HG02798 (cell line): ENCODE measurements at regions not wholly inside any gene's neighbourhood (a gene's known extent, or its start where the extent isn't known, plus 50 kb on each side); places are given as distances from the start of the nearest gene placed in this dataset.
"Not testable (repeated sequence)": the region's sequence is repeated elsewhere in the genome, so short reads cannot be mapped to it uniquely, and the experiment has no call there.

Source experiments
- ATAC-seq: cut with Tn5 transposase; IDR thresholded peaks from one replicate; pipeline ENCODE4 v1.9.1; 2021; ENCODE audit warnings: mild to moderate bottlenecking; ENCODE audit not compliant: unreplicated experiment, poor library complexity

- peak; percentile 51 for ATAC-seq
These were observed 251.7 kb upstream of the ADGRL2 start for GRCh38 chr1:81548918-81549587.

- peak; percentile 51 for ATAC-seq
These were observed 252.8 kb upstream of the ADGRL2 start for GRCh38 chr1:81547912-81548303.

- ATAC-seq = no peak
These were observed 253.3 kb upstream of the ADGRL2 start for GRCh38 chr1:81547261-81547911.

GRCh38 chr1:81545734-81546133 is 255.0 kb upstream of the ADGRL2 start:
- ATAC-seq = no peak

GRCh38 chr1:81543764-81544163 is 257.0 kb upstream of the ADGRL2 start:
- ATAC-seq = no peak

GRCh38 chr1:81542196-81542595 is 258.5 kb upstream of the ADGRL2 start:
- ATAC-seq = no peak

- ATAC-seq = no peak
These were observed 260.5 kb upstream of the ADGRL2 start for GRCh38 chr1:81540216-81540615.

GRCh38 chr1:81529014-81529413 is 271.7 kb upstream of the ADGRL2 start:
- no peak for ATAC-seq

GRCh38 chr1:81525085-81525484 is 275.6 kb upstream of the ADGRL2 start:
- no peak for ATAC-seq

- no peak for ATAC-seq
These were observed 280.7 kb upstream of the ADGRL2 start for GRCh38 chr1:81519987-81520386.

GRCh38 chr1:81517987-81518386 is 282.7 kb upstream of the ADGRL2 start:
- ATAC-seq = no peak

GRCh38 chr1:81513796-81514354 is 286.9 kb upstream of the ADGRL2 start:
- ATAC-seq = no peak

- no peak for ATAC-seq
These were observed 288.3 kb upstream of the ADGRL2 start for GRCh38 chr1:81512252-81513003.

GRCh38 chr1:81511281-81511680 is 289.5 kb upstream of the ADGRL2 start:
- no peak for ATAC-seq

- no peak for ATAC-seq
These were observed 290.0 kb upstream of the ADGRL2 start for GRCh38 chr1:81510701-81511100.

GRCh38 chr1:81509594-81509993 is 291.1 kb upstream of the ADGRL2 start:
- ATAC-seq = no peak

- ATAC-seq = no peak
These were observed 294.0 kb upstream of the ADGRL2 start for GRCh38 chr1:81506699-81507098.

GRCh38 chr1:81505831-81506230 is 294.9 kb upstream of the ADGRL2 start:
- ATAC-seq = peak; percentile 91

- not testable (repeated sequence) for ATAC-seq
These were observed 295.9 kb upstream of the ADGRL2 start for GRCh38 chr1:81504820-81505219.

- not testable (repeated sequence) for ATAC-seq
These were observed 298.0 kb upstream of the ADGRL2 start for GRCh38 chr1:81502705-81503104.

GRCh38 chr1:81501485-81501884 is 299.2 kb upstream of the ADGRL2 start:
- not testable (repeated sequence) for ATAC-seq
